Skeletal muscle tissue (tissue), 3 donors: ENCODE measurements at regions not wholly inside any gene's neighbourhood (a gene's known extent, or its start where the extent isn't known, plus 50 kb on each side); places are given as distances from the start of the nearest gene placed in this dataset.

ENCODE experiments used
- H3K27ac ChIP-seq: one replicate; pipeline ENCODE4 v1.7.0; 2013; ENCODE audit warnings: mild to moderate bottlenecking, low read depth, low read length, inconsistent platforms
- H3K27me3 ChIP-seq, 3 donors: one replicate each; pipeline ENCODE4 v1.7.0; 2013; ENCODE audit warnings: low read length in 3 of 3; ENCODE audit not compliant: control insufficient read depth in 3 of 3, insufficient read depth in 3 of 3
- H3K36me3 ChIP-seq, 3 donors: one replicate each; pipeline ENCODE4 v1.7.0; 2013; ENCODE audit warnings: low read length in 3 of 3; ENCODE audit not compliant: control insufficient read depth in 3 of 3, insufficient read depth in 3 of 3
- H3K4me1 ChIP-seq, 3 donors: one replicate each; pipeline ENCODE4 v1.7.0; 2013; ENCODE audit warnings: low read length in 3 of 3, mild to moderate bottlenecking in 3 of 3; ENCODE audit not compliant: control insufficient read depth in 3 of 3, insufficient read depth in 3 of 3
- H3K4me3 ChIP-seq, 3 donors: one replicate each; pipeline ENCODE4 v1.7.0; 2013; ENCODE audit warnings: low read length in 3 of 3
- H3K9ac ChIP-seq, 3 donors: one replicate each; pipeline ENCODE4 v1.7.0; 2013; ENCODE audit warnings: low read length in 3 of 3, mild to moderate bottlenecking in 3 of 3, moderate library complexity in 2 of 3, low read depth in 1 of 3
- H3K9me3 ChIP-seq, 3 donors: one replicate each; pipeline ENCODE4 v1.7.0; 2013; ENCODE audit warnings: low read length in 3 of 3; ENCODE audit not compliant: control insufficient read depth in 3 of 3
- donor health status: Osteomylitis.

DNA sequence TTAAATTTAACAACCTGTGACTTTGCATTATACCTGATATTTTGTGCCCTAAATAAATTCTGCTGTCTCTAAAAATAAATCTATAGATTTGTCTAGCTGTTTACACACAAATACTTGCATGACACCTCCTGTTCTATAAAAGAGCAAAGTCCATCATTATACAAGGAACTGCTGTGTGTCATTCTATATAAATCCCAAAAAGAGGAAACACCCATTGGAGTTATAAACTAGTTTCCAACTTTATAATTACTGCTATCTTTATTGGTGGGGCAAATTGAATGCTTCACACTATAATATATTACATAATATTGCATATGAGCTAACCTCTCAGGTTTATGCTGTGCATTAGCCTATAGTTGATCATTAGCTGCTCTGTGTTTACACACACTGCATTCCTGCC lies 504.4 kb downstream of the SATB2 start:
- Histone ChIP-seq H3K4me3 (no peak overlapping the region), H3K27me3 (peaks cover 0 to 2% (median 0%) of the 10 kb centered on the region in 3 donors), H3K36me3 (no peaks in the 10 kb centered on the region), H3K9ac (no peak overlapping the region), H3K9me3 (no peaks in the 10 kb centered on the region), H3K27ac (no peak overlapping the region), H3K4me1 (no peaks in the 10 kb centered on the region)

DNA sequence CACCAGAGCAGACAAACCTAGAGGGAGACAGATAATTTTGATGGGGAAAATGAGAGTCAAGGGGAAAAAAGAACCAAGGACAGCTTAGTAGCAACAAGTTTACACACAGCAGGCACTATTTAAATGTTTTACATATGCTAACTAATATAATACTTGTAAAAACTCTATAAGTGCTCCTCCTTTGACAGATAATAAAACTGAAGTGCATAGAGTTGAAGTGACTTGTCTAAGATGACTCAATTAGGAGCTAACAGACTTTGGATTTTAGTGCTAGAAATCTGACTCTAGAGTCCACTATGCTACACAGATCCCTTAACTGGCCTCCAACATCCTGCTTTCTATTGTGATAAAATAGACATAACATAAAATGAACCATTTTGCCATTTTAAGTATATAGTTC lies 506.9 kb downstream of the SATB2 start:
- H3K36me3 ChIP-seq = no peaks in the 10 kb centered on the region
- H3K4me1 ChIP-seq = no peaks in the 10 kb centered on the region
- H3K9ac ChIP-seq = no peak overlapping the region
- no peak overlapping the region for H3K27ac ChIP-seq
- H3K4me3 ChIP-seq = no peak overlapping the region
- H3K27me3 ChIP-seq = peaks cover 0 to 2% (median 0%) of the 10 kb centered on the region in 3 donors
- no peaks in the 10 kb centered on the region for H3K9me3 ChIP-seq

DNA sequence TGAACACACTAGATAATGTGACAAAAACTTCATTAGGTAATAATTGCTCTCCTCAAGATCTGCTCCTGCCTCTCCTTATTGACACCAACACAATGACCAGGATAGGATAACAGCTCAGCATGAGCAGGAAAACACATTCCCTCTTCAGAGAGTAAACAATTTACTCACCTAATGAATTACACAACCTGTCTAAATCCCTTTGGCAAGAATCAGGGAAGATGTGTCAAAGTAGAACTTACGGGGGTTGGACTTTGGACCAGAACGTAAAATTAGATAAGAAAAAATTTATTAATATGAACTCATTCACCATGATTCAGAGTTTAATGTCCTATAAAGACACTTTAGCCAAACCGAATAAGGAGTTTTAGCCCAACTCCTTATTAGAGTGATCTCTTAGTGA lies 512.2 kb downstream of the SATB2 start:
- H3K4me1 ChIP-seq = no peaks in the 10 kb centered on the region
- H3K27me3 ChIP-seq = no peaks in the 10 kb centered on the region
- H3K9me3 ChIP-seq = no peaks in the 10 kb centered on the region
- no peaks in the 10 kb centered on the region for H3K36me3 ChIP-seq
- no peak overlapping the region for H3K27ac ChIP-seq
- H3K9ac ChIP-seq = no peak overlapping the region
- H3K4me3 ChIP-seq = no peak overlapping the region

DNA sequence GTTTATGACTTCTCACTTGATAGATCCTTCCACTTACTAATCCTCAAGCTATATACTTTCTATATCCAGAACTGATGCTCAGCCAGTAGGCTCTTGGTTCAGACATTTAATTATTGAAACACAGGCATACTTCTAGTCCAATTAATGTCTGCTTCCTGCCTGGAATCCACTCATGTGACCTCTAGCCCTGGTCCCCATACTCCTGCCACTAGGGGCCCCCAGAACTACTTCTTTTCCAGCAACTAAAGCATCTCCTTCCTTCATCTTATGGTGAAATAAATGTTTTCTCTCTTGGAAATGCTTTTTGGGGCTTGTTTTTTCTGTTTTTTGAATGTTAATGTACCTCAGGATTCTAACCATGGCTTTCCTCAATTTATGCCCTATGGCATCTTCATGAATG lies 527.6 kb downstream of the SATB2 start:
- Histone ChIP-seq H3K9ac (no peak overlapping the region), H3K9me3 (peaks cover 0 to 3% (median 0%) of the 10 kb centered on the region in 3 donors), H3K27ac (no peak overlapping the region), H3K36me3 (no peaks in the 10 kb centered on the region), H3K27me3 (no peaks in the 10 kb centered on the region), H3K4me1 (no peaks in the 10 kb centered on the region), H3K4me3 (no peak overlapping the region)

DNA sequence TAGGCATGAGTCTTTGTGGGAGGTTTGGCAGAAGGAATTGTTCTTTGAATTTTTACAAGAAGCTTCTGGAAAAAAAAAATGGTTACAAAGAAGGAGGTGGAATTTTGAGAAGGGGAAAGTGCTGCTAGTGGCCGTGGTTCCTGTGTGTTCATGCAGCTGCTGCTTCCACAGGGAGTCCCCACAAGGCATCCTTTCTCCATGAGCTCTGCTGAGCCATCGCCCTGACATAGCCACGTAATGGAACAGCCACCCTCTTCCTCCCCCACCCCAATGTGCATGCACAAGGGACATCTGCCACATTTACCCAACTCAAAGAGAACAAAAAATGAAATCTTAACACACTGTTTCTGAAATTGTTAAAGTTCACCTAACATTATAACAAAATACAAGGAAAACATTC lies 529.7 kb downstream of the SATB2 start:
- H3K4me3 ChIP-seq = no peak overlapping the region
- H3K4me1 ChIP-seq = no peaks in the 10 kb centered on the region
- H3K27ac ChIP-seq = no peak overlapping the region
- no peak overlapping the region for H3K9ac ChIP-seq
- H3K36me3 ChIP-seq = no peaks in the 10 kb centered on the region
- H3K9me3 ChIP-seq = peaks cover 0 to 3% (median 0%) of the 10 kb centered on the region in 3 donors
- no peaks in the 10 kb centered on the region for H3K27me3 ChIP-seq

DNA sequence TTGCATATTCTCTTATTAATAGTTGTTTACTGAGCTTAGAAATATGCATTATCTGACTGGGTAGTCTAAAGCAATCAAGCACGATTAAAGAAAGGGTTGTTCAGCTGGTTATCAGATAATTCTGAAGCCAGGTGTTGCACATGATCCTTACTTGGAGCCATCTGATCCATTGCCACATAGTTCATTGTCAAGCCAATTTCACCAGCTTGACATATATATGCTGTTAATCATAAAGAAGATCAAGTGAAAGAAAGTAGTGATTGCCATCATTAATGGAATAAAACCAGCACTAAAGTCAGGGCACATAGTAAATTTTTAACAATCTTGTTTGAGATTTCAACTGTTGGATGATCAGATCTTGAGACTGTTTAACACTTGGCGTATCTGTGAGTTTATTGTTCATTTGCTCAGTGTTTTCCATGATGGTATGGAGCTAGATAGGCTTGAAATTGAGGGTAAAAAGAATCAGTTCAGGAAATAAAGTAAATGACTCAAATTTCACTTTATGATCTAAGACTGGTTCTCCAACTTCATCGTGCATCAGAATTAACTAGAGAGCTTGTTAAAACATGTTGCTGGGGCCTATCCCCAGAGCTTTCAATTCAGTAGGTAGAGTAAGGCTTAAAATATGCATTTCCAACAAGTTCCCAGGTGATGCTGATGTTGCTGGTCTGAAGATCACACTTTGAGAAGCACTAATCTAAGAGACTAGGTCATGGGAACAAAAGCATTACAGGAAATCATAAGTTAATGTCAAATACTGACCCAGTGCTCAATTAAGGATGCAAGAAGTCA lies 539.6 kb downstream of the SATB2 start:
- Histone ChIP-seq H3K9me3 (no peaks in the 10 kb centered on the region), H3K27me3 (no peaks in the 10 kb centered on the region), H3K4me1 (no peaks in the 10 kb centered on the region), H3K9ac (no peak overlapping the region), H3K36me3 (no peaks in the 10 kb centered on the region), H3K27ac (no peak overlapping the region), H3K4me3 (no peak overlapping the region)

DNA sequence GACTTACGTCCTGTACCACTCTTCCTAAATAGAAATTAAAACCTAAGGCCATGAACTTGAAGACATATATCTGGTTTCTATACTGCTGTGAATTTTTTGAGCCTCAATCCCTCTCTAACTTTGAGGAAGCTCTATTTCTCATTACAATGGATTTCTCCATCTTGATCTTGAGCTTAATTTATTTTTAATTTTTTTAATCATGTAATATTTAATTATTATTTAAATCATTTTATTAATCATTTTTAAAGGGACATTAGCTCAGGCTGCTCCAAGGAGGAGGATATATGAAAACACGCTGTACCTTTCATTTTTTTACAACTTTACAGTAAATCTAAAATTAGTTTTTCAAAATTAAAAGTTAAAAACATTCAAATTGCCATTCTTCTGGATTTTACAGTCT lies 540.5 kb downstream of the SATB2 start:
- Histone ChIP-seq H3K27ac (no peak overlapping the region), H3K27me3 (no peaks in the 10 kb centered on the region), H3K9ac (no peak overlapping the region), H3K4me3 (no peak overlapping the region), H3K4me1 (no peaks in the 10 kb centered on the region), H3K9me3 (no peaks in the 10 kb centered on the region), H3K36me3 (no peaks in the 10 kb centered on the region)

DNA sequence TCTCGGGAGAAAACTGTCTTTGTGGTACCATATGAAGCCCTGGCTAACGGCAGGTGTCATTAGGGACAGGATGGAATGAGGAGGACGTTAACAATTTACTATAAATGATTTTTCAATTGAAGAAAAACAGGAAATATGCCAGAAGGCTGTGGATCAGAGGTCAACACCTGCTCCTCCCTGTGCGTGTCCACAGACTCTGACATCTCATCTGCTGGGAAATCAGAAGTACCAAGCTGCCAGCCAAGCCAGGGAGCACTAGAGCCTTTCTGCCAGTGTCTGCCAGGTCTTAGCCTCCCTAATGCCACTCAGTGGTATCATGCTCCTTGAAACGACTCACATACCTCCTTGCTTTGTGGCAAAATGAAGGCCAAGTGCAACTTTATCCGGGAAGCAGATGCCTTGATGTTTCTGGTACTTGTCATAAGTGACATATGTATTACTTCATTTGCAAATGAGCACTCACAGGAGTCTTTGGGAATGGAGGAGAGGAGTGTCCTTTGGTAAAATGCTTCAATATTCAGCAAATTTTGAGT lies 541.1 kb downstream of the SATB2 start:
- Histone ChIP-seq H3K27ac (no peak overlapping the region), H3K36me3 (no peaks in the 10 kb centered on the region), H3K9me3 (no peaks in the 10 kb centered on the region), H3K4me3 (no peak overlapping the region), H3K27me3 (no peaks in the 10 kb centered on the region), H3K4me1 (no peaks in the 10 kb centered on the region), H3K9ac (no peak overlapping the region)

DNA sequence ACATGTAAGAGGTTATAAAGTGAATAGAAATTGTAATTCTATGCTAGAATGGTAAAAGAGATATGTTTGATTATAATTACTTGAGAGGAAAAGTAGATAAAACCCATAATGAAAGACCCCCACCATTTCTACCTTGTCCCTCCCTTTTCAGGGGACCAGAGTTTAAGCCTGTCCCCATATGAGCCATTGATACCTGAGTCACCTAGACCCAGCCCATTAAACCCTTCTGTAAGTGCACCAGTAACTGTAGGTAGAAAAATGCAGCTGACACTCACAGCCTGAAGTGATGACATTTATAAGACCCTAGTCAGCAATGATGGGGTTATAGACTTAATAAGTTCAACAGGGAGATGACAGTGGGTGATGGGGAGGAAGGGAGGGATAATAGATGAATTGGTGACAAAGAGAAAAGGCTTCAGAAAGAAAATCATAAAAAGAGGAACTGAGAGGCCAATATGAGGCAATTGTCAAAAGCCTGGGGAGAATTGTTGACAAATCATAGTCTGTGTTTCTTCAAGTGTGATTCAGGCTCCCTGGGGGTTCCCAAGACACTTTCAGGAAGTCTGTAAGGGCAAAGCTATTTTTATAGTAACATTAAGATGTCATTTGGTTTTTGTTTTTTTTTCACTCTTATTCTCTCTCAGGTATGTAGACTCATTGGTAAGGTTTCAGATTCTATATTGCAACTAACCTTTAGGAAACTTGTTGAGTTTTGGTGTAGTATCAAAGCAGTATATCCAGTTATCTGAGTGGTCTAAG lies 544.2 kb downstream of the SATB2 start:
- H3K27me3 ChIP-seq = no peaks in the 10 kb centered on the region
- H3K4me1 ChIP-seq = no peaks in the 10 kb centered on the region
- H3K4me3 ChIP-seq = no peak overlapping the region
- no peaks in the 10 kb centered on the region for H3K36me3 ChIP-seq
- no peak overlapping the region for H3K27ac ChIP-seq
- H3K9me3 ChIP-seq = no peaks in the 10 kb centered on the region
- H3K9ac ChIP-seq = no peak overlapping the region
